HG02571 (cell line): ENCODE measurements at regions not wholly inside any gene's neighbourhood (a gene's known extent, or its start where the extent isn't known, plus 50 kb on each side); places are given as distances from the start of the nearest gene placed in this dataset.

ENCODE experiments used
- ATAC-seq: cut with Tn5 transposase; IDR thresholded peaks from one replicate; pipeline ENCODE4 v1.9.1; 2021; ENCODE audit warnings: mild to moderate bottlenecking, moderate library complexity; ENCODE audit not compliant: unreplicated experiment

DNA sequence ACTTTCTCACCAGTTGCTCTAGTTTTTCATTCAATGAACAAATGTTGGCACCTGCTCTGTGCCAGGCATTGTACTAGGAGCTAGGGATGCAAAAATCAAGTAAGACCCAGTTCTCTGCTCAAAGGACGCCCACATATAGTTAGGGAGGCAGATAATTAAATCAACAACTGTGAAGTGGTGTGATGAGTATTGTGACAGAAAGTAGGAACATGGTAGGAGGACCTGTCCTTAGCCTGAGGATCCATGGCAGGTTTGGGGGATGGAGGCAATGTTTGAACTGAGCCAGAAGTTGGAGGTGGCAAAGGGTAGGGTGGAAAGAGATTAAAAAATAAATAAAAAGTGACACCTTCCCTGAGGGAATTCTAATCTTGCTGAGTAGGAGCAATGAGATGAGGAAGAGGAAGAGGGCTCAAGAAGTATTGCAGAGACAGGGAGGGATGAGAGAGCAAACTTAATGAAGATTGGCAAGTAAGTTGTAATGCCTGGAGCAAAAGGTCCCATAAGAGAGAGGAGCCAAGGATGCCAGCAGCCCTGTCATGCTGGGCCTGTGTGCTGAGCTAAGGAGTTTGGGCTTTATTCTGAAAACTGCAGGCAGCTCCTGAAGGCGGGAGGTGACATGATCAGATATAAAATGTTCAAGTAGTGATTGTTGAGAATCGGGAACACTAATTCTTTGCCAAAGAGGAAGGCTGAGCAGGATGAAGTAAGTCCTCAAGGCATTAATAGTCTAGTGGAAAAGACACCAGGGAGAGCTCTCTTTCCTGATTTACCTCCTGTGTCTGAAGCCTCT, 184.3 kb upstream of the PPP2R3A start:
- no peak for ATAC-seq

- no peak for ATAC-seq
Observed at GRCh38 chr3:135784557-135784956, 181.0 kb upstream of the PPP2R3A start.

GRCh38 chr3:135788146-135788545, 177.4 kb upstream of the PPP2R3A start:
- no peak for ATAC-seq

DNA sequence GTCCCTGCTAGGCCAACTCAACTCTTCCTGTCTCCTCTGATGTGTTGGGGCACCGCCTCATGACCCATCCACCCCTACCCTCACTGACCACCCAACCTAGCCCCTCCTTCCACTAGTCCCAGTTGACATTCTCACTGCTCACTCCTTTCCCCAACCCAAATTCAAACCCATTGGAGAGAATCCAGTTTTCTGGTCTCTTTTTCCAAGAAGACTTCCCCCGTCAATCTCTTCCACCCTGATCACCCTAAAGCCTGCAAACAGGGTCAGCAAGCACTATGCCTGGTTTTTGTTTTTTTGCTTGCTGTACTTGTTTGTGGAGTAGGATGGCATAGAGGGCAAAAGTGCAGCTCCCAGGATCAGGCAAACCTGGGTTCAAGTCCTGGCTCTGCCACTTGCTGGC, 176.6 kb upstream of the PPP2R3A start:
- ATAC-seq, result no peak

GRCh38 chr3:135792174-135792573, 173.4 kb upstream of the PPP2R3A start:
- no peak for ATAC-seq

- no peak for ATAC-seq
Observed at GRCh38 chr3:135792858-135793475, 172.6 kb upstream of the PPP2R3A start.

- ATAC-seq, result no peak
Observed at GRCh38 chr3:135800071-135800549, 165.4 kb upstream of the PPP2R3A start.

- ATAC-seq, result no peak
Observed at GRCh38 chr3:135801018-135801417, 164.5 kb upstream of the PPP2R3A start.

DNA sequence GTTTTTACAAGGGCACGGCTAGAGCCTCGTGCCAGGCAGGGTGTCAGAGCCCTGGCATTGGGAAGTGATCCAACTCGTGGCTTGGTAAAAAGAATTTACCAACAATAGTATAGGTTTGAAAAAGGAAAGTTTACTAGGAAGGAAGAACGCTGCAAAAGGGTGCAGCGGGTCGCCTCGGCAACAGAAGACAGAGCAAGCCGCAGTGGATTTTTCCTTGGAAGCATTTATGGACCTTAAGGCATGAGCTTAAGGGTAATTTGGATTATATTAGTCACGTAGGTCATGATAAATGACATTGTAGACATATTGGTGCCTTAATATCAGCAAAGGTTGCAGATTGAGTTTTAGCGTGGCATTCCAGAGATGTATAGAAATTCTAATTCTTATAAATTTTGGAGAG, 163.4 kb upstream of the PPP2R3A start:
- ATAC-seq, result no peak

DNA sequence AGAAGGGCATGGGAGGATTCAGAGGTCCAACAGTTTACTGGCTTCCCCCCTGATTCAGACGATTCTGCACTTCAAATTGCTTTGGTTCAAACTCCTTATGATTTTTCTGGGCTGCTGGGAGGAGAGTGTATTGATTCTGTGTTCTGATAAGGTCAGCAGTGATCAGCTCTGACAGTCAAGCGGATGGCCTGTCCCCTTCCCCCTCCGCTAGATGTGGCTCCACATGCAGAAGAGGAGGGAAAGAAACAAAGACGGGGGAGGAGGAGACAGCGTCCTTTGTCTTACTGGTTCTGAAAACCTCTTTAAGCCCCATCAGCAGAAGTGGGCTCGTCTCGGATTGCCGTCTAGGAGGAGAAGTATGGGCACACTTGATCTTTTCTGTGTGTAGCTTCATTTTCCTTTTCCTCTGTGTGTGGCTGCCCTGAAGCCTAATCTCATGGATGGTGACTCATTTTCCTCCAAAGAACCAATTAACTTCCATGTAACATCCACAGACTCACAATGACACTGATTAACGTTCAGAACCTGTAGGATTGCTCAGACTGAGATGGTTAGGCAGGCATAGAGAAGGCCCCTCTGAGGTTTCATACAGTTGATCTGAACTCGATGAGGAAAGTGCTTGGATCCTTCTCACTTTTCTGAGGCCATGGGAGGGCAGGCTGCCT, 162.4 kb upstream of the PPP2R3A start:
- ATAC-seq, result no peak

- ATAC-seq, result no peak
Observed at GRCh38 chr3:135805752-135806151, 159.8 kb upstream of the PPP2R3A start.

DNA sequence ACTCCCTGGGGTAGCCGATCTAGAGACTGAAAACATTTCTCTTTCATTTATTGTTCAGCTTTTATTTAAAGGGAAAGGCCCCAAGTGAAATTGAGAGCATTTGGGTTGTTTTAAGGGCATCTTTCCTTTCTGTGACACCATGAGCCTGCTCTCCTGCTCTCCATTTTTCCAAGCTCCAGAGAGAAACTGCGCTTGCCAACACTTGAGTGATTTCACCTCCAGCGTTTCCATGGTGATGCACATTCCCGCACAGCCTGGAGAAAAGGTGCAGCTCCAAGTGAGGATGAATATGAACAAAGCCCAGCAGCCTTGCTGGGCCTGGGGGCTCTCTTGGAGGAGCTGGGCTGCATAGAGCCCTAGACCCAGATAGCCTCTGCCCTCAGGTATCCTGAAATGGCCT, 159.2 kb upstream of the PPP2R3A start:
- ATAC-seq, result no peak

GRCh38 chr3:135807879-135808278, 157.6 kb upstream of the PPP2R3A start:
- ATAC-seq, result no peak

- ATAC-seq, result no peak
Observed at GRCh38 chr3:135809021-135809634, 156.4 kb upstream of the PPP2R3A start.

- no peak for ATAC-seq
Observed at GRCh38 chr3:135811651-135812050, 153.9 kb upstream of the PPP2R3A start.

DNA sequence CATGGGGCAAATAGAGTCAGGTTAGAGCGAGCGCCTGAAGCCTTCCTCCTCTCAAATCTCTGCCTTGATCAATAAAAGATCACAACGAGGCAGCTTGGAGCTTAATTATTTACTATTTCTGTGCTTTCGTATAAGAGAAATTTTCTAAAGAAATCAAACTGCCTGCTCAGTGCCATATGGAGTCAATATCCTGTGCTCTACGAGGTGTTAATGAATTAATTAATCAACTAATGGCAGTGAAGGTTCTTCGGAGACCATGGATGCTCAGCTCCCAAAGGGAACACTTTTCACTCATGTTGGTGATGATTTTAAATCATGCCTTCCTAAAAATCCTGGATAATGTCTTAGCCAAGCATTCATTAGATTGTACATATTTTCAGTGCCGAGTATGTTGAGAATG, 153.5 kb upstream of the PPP2R3A start:
- no peak for ATAC-seq

DNA sequence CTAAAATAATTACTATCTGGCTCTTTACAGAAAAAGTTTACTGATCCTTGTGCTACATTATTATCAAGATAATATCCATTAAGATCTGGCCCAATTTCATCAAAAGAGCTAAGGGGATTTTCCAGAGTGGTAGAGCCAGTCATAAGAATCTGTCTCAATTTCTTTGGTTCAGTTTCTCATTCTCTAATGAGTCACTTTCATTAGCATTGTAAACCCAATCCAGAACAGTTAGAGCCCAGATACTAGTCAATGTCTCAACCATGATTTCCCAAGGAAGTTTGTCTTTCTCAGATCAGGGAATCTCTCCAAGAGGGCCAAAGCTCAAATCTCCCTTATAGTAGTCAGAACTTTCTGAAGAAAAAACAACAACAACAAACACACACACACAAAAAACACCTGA, 131.1 kb upstream of the PPP2R3A start:
- ATAC-seq, result no peak

DNA sequence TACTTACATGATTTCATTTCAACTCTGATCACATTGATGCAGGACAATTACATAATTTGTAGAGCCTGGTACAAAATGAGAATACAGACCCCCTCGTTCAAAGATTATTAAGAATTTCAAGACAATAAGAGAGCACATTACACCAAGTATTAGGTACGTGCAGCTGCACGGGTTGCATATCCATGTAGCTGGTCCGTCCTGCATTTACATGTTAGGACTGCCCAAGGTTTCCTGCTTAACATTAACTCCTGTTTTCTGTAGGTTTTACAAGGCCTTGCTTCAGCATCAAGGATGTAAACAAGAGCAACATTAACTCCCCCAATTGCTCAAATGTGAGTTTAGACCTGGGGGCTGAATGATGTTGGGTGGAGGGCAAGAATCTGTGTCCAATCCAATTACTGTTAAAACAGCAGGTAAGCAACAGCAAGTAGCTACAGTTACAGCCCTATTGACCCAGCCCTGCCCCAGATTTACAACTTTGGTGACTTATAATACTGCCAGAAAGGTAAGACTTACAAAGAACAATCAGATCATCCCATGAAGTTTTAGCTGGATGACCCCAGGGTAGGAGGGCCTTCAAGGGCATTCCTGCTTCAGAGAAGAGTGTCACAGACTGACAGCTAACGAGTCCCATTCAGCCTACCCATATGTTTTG, 127.4 kb upstream of the PPP2R3A start:
- ATAC-seq, result no peak

GRCh38 chr3:135840436-135840835, 125.1 kb upstream of the PPP2R3A start:
- ATAC-seq, result no peak

GRCh38 chr3:135844386-135844785, 121.1 kb upstream of the PPP2R3A start:
- no peak for ATAC-seq

- no peak for ATAC-seq
Observed at GRCh38 chr3:135848051-135848450, 117.5 kb upstream of the PPP2R3A start.
